ENCODE measurements at regions not wholly inside any gene's neighbourhood (a gene's known extent, or its start where the extent isn't known, plus 50 kb on each side); places are given as distances from the start of the nearest gene placed in this dataset.
A peak's percentile ranks its signal among the peaks of the same experiment; 100 is the strongest.

- TF ChIP-seq POLR2A (IDR thresholded peaks at IDR 0.05) (no peak), EP300 (IDR thresholded peaks at IDR 0.05) (no peak)
- TF ChIP-seq, protein P1, sequence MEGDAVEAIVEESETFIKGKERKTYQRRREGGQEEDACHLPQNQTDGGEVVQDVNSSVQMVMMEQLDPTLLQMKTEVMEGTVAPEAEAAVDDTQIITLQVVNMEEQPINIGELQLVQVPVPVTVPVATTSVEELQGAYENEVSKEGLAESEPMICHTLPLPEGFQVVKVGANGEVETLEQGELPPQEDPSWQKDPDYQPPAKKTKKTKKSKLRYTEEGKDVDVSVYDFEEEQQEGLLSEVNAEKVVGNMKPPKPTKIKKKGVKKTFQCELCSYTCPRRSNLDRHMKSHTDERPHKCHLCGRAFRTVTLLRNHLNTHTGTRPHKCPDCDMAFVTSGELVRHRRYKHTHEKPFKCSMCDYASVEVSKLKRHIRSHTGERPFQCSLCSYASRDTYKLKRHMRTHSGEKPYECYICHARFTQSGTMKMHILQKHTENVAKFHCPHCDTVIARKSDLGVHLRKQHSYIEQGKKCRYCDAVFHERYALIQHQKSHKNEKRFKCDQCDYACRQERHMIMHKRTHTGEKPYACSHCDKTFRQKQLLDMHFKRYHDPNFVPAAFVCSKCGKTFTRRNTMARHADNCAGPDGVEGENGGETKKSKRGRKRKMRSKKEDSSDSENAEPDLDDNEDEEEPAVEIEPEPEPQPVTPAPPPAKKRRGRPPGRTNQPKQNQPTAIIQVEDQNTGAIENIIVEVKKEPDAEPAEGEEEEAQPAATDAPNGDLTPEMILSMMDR (IDR thresholded peaks at IDR 0.05), result no peak
- H3K27me3 ChIP-seq, result peaks cover 0 to 8% of the 10 kb centered on the region in 2 donors
- peak overlapping the region in 1 of 4 donors; percentile 22 for H3K27ac ChIP-seq
Observed at GRCh38 chr2:176669398-176670174, 400.3 kb downstream of the MTX2 start.

GRCh38 chr2:176675271-176675949 lies 406.2 kb downstream of the MTX2 start:
- H3K9me3 ChIP-seq, result no peaks in the 10 kb centered on the region
- peaks cover 0 to 8% of the 10 kb centered on the region in 2 donors for H3K27me3 ChIP-seq
- peaks cover 0 to 6% (median 0%) of the 10 kb centered on the region in 4 donors for H3K4me1 ChIP-seq
- no peaks in the 10 kb centered on the region for H3K36me3 ChIP-seq
- TF ChIP-seq, protein P1 (IDR thresholded peaks at IDR 0.05), result no peak
- TF ChIP-seq POLR2A (IDR thresholded peaks at IDR 0.05), result no peak
- no peak for TF ChIP-seq EP300 (IDR thresholded peaks at IDR 0.05)
- no peak for DNase-seq (ENCODE audit: low spot score in 2 of 2)
- no peak overlapping the region for H3K27ac ChIP-seq
- no peak overlapping the region for H3K4me3 ChIP-seq
- whole genome bisulfite sequencing, 2 donors, result 89 to 91% methylated on average over 6 of the region's 6 CpGs

More at GRCh38 chr2:176669398-176670174, 400.3 kb downstream of the MTX2 start:
- no peak overlapping the region for H3K4me3 ChIP-seq
- H3K36me3 ChIP-seq, result no peaks in the 10 kb centered on the region
- H3K9me3 ChIP-seq, result no peaks in the 10 kb centered on the region
- DNase-seq (ENCODE audit: low spot score in 2 of 2), result no peak
- H3K4me1 ChIP-seq, result peaks cover 0 to 6% (median 0%) of the 10 kb centered on the region in 4 donors
- 52 to 55% methylated on average over 5 of the region's 5 CpGs for WGBS, 2 donors

DNA sequence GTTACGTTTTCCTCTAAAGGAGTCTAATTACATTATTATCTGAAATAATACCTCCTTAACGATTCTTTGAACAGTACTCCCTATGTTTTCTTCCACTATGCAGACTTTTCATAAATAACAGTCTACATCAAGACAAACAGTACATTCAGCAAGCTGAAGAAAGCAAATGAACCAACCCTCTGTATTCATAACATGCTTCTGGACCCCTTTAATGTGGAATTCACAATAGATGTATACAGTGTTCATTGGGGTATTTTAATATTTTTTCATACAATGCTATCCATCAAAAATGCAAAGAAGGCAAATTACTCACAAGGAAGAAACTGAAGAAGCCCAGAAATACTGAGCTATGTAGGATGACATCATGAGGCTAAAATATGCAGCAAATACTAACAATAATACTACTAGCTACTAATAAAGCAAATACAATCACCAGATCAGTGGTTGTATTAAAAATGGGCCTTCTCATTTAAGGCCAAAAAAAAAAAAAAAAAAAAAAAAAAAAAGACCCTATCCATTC lies 408.6 kb downstream of the MTX2 start:
- Histone ChIP-seq H3K27me3 (peaks cover 0 to 11% of the 10 kb centered on the region in 2 donors), H3K27ac (no peak overlapping the region), H3K4me3 (no peak overlapping the region), H3K36me3 (no peaks in the 10 kb centered on the region), H3K9me3 (no peaks in the 10 kb centered on the region), H3K4me1 (peaks cover 0 to 6% (median 0%) of the 10 kb centered on the region in 4 donors)
- no peak for DNase-seq (ENCODE audit: low spot score in 2 of 2)
- TF ChIP-seq, protein P1 (IDR thresholded peaks at IDR 0.05), result no peak
- no peak for TF ChIP-seq EP300 (IDR thresholded peaks at IDR 0.05)
- no peak for TF ChIP-seq POLR2A (IDR thresholded peaks at IDR 0.05)
- WGBS, 2 donors, result 52 to 53% methylated on average over 2 of the region's 2 CpGs

DNA sequence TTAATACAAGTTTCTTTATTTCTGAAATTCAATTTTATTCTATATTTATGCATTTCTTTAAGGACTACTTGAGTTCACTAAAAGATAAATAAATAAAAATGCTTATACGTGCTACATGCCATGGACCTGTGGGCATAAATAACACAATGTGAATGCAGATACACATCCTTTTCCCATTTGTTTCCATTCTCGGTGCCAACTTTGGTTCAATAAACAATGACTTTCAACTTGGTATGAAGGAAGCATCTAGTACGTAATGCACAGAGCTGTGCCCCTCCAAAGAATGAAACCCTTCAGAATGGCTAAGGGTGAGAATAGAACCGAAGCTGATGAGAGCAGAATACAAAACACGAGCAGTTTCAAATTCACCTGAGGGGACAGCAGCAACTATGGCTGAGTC lies 409.3 kb downstream of the MTX2 start:
- no peak for DNase-seq (ENCODE audit: low spot score in 2 of 2)
- 46 to 50% methylated on average over 5 of the region's 5 CpGs for WGBS, 2 donors
- H3K4me3 ChIP-seq, result no peak overlapping the region
- no peaks in the 10 kb centered on the region for H3K9me3 ChIP-seq
- TF ChIP-seq, protein P1 (IDR thresholded peaks at IDR 0.05), result no peak
- TF ChIP-seq EP300 (IDR thresholded peaks at IDR 0.05) (no peak), POLR2A (IDR thresholded peaks at IDR 0.05) (no peak)
- H3K36me3 ChIP-seq, result no peaks in the 10 kb centered on the region
- peaks cover 0 to 6% (median 0%) of the 10 kb centered on the region in 4 donors for H3K4me1 ChIP-seq
- H3K27ac ChIP-seq, result no peak overlapping the region
- peaks cover 0 to 6% of the 10 kb centered on the region in 2 donors for H3K27me3 ChIP-seq
